ENCODE measurements at regions not wholly inside any gene's neighbourhood (a gene's known extent, or its start where the extent isn't known, plus 50 kb on each side); places are given as distances from the start of the nearest gene placed in this dataset.

GRCh38 chr13:107020393-107020792 is 452.5 kb upstream of the ARGLU1 start (continued):
- TF ChIP-seq ATF6 (CRISPR knock-in tag; IDR thresholded peaks at IDR 0.05) (no peak), SMAD4 (CRISPR knock-in tag; IDR thresholded peaks at IDR 0.05) (no peak), NR1H2 (CRISPR knock-in tag; IDR thresholded peaks at IDR 0.05) (no peak)
- TF ChIP-seq, protein P1, sequence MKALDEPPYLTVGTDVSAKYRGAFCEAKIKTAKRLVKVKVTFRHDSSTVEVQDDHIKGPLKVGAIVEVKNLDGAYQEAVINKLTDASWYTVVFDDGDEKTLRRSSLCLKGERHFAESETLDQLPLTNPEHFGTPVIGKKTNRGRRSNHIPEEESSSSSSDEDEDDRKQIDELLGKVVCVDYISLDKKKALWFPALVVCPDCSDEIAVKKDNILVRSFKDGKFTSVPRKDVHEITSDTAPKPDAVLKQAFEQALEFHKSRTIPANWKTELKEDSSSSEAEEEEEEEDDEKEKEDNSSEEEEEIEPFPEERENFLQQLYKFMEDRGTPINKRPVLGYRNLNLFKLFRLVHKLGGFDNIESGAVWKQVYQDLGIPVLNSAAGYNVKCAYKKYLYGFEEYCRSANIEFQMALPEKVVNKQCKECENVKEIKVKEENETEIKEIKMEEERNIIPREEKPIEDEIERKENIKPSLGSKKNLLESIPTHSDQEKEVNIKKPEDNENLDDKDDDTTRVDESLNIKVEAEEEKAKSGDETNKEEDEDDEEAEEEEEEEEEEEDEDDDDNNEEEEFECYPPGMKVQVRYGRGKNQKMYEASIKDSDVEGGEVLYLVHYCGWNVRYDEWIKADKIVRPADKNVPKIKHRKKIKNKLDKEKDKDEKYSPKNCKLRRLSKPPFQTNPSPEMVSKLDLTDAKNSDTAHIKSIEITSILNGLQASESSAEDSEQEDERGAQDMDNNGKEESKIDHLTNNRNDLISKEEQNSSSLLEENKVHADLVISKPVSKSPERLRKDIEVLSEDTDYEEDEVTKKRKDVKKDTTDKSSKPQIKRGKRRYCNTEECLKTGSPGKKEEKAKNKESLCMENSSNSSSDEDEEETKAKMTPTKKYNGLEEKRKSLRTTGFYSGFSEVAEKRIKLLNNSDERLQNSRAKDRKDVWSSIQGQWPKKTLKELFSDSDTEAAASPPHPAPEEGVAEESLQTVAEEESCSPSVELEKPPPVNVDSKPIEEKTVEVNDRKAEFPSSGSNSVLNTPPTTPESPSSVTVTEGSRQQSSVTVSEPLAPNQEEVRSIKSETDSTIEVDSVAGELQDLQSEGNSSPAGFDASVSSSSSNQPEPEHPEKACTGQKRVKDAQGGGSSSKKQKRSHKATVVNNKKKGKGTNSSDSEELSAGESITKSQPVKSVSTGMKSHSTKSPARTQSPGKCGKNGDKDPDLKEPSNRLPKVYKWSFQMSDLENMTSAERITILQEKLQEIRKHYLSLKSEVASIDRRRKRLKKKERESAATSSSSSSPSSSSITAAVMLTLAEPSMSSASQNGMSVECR (CRISPR knock-in tag; IDR thresholded peaks at IDR 0.05; ENCODE audit: borderline replicate concordance), result no peak

- H3K36me3 Mint-ChIP-seq, result no peaks in the 10 kb centered on the region
- H3K4me3 Mint-ChIP-seq, result no peak overlapping the region
- ATAC-seq (no peak), DNase-seq (ENCODE audit: low spot score) (no peak)
- no peaks in the 10 kb centered on the region for H3K27me3 Mint-ChIP-seq (ENCODE audit: low read depth)
- H3K4me1 Mint-ChIP-seq, result peaks cover 5% of the 10 kb centered on the region
- 0 out of 2 replicates have a peak, but pooled peaks cover 3% of the 10 kb centered on the region for H3K9me3 Mint-ChIP-seq
- no peak overlapping the region for H3K27ac Mint-ChIP-seq
- ChIA-PET CTCF (no interaction called here), POLR2A (no interaction called here)
- no peak for TF ChIP-seq ATF1 (CRISPR knock-in tag; IDR thresholded peaks at IDR 0.05)
- TF ChIP-seq TP53 (CRISPR knock-in tag; IDR thresholded peaks at IDR 0.05), result no peak
- no peak for TF ChIP-seq CDX4 (CRISPR knock-in tag; IDR thresholded peaks at IDR 0.05; ENCODE audit: borderline replicate concordance)
- no peak for TF ChIP-seq PRRX2 (CRISPR knock-in tag; IDR thresholded peaks at IDR 0.05)
- no peak for TF ChIP-seq PRDM15 (CRISPR knock-in tag; IDR thresholded peaks at IDR 0.05)
- no peak for TF ChIP-seq SOX15 (CRISPR knock-in tag; IDR thresholded peaks at IDR 0.05)
- TF ChIP-seq, protein P2, sequence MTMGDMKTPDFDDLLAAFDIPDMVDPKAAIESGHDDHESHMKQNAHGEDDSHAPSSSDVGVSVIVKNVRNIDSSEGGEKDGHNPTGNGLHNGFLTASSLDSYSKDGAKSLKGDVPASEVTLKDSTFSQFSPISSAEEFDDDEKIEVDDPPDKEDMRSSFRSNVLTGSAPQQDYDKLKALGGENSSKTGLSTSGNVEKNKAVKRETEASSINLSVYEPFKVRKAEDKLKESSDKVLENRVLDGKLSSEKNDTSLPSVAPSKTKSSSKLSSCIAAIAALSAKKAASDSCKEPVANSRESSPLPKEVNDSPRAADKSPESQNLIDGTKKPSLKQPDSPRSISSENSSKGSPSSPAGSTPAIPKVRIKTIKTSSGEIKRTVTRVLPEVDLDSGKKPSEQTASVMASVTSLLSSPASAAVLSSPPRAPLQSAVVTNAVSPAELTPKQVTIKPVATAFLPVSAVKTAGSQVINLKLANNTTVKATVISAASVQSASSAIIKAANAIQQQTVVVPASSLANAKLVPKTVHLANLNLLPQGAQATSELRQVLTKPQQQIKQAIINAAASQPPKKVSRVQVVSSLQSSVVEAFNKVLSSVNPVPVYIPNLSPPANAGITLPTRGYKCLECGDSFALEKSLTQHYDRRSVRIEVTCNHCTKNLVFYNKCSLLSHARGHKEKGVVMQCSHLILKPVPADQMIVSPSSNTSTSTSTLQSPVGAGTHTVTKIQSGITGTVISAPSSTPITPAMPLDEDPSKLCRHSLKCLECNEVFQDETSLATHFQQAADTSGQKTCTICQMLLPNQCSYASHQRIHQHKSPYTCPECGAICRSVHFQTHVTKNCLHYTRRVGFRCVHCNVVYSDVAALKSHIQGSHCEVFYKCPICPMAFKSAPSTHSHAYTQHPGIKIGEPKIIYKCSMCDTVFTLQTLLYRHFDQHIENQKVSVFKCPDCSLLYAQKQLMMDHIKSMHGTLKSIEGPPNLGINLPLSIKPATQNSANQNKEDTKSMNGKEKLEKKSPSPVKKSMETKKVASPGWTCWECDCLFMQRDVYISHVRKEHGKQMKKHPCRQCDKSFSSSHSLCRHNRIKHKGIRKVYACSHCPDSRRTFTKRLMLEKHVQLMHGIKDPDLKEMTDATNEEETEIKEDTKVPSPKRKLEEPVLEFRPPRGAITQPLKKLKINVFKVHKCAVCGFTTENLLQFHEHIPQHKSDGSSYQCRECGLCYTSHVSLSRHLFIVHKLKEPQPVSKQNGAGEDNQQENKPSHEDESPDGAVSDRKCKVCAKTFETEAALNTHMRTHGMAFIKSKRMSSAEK (CRISPR knock-in tag; IDR thresholded peaks at IDR 0.05; ENCODE audit: borderline replicate concordance), result no peak
- TF ChIP-seq, protein P3, sequence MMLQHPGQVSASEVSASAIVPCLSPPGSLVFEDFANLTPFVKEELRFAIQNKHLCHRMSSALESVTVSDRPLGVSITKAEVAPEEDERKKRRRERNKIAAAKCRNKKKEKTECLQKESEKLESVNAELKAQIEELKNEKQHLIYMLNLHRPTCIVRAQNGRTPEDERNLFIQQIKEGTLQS (CRISPR knock-in tag; conservative IDR thresholded peaks at IDR 0.05), result no peak
- TF ChIP-seq, protein P4, sequence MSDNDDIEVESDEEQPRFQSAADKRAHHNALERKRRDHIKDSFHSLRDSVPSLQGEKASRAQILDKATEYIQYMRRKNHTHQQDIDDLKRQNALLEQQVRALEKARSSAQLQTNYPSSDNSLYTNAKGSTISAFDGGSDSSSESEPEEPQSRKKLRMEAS (CRISPR knock-in tag; IDR thresholded peaks at IDR 0.05), result no peak
- TF ChIP-seq, protein P5, sequence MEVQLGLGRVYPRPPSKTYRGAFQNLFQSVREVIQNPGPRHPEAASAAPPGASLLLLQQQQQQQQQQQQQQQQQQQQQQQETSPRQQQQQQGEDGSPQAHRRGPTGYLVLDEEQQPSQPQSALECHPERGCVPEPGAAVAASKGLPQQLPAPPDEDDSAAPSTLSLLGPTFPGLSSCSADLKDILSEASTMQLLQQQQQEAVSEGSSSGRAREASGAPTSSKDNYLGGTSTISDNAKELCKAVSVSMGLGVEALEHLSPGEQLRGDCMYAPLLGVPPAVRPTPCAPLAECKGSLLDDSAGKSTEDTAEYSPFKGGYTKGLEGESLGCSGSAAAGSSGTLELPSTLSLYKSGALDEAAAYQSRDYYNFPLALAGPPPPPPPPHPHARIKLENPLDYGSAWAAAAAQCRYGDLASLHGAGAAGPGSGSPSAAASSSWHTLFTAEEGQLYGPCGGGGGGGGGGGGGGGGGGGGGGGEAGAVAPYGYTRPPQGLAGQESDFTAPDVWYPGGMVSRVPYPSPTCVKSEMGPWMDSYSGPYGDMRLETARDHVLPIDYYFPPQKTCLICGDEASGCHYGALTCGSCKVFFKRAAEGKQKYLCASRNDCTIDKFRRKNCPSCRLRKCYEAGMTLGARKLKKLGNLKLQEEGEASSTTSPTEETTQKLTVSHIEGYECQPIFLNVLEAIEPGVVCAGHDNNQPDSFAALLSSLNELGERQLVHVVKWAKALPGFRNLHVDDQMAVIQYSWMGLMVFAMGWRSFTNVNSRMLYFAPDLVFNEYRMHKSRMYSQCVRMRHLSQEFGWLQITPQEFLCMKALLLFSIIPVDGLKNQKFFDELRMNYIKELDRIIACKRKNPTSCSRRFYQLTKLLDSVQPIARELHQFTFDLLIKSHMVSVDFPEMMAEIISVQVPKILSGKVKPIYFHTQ (CRISPR knock-in tag; IDR thresholded peaks at IDR 0.05), result no peak
- TF ChIP-seq, protein P6, sequence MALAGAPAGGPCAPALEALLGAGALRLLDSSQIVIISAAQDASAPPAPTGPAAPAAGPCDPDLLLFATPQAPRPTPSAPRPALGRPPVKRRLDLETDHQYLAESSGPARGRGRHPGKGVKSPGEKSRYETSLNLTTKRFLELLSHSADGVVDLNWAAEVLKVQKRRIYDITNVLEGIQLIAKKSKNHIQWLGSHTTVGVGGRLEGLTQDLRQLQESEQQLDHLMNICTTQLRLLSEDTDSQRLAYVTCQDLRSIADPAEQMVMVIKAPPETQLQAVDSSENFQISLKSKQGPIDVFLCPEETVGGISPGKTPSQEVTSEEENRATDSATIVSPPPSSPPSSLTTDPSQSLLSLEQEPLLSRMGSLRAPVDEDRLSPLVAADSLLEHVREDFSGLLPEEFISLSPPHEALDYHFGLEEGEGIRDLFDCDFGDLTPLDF (CRISPR knock-in tag; IDR thresholded peaks at IDR 0.05), result no peak
These were observed 450.3 kb upstream of the ARGLU1 start for GRCh38 chr13:107018285-107018684.
